NCI-H526 (cell line): ENCODE measurements at regions not wholly inside any gene's neighbourhood (a gene's known extent, or its start where the extent isn't known, plus 50 kb on each side); places are given as distances from the start of the nearest gene placed in this dataset.

Source experiments
- DNase-seq, 2 experiments: peaks; one replicate each; lab custom pipeline; 2025; lab: John Stamatoyannopoulos, UW

GRCh38 chr2:150417278-150417677 lies 70.2 kb downstream of the RND3 start:
- DNase-seq, result no peak

DNA sequence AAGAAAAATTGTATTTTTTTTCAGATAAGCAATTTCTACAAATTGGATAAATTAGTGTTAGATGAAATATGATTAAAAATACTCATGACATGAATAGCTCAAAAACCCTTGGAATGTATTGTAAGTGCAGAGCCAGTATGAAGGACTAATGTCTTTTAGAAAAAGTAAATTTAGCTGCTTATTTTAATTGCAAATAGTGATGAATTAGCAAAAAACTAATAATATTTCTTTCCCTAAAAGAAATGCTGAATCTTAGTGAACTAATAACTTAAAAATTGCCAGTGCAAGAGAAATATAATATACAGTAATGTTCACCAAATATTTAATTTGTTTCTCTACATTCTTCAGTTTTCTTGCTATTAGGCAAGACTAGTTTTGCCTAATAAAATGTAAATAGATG lies 72.4 kb downstream of the RND3 start:
- DNase-seq, result no peak

GRCh38 chr2:150413910-150414309 lies 73.6 kb downstream of the RND3 start:
- DNase-seq, result no peak

DNA sequence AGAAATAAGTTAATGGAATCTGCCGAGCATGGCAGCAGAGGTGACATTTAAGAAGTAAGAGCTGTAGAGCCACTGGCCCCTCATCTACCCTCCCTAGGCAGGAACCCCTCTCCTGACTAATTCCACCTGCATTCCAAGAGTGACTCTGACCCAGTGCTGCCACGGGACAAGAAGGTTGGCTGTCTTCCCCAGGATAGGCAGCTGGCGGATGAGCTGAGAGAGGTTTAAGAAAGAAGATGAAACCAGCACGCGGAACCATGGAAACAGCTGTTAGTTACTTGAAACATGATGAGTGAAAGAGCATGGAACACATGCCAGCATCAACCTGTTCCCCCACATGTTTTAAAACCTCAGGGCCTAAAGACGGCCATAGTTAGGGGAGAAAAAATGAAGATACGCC lies 74.1 kb downstream of the RND3 start:
- no peak for DNase-seq

GRCh38 chr2:150410809-150411208 lies 76.7 kb downstream of the RND3 start:
- no peak for DNase-seq

- DNase-seq, result no peak
Measured at GRCh38 chr2:150409196-150409595, 78.3 kb downstream of the RND3 start.

DNA sequence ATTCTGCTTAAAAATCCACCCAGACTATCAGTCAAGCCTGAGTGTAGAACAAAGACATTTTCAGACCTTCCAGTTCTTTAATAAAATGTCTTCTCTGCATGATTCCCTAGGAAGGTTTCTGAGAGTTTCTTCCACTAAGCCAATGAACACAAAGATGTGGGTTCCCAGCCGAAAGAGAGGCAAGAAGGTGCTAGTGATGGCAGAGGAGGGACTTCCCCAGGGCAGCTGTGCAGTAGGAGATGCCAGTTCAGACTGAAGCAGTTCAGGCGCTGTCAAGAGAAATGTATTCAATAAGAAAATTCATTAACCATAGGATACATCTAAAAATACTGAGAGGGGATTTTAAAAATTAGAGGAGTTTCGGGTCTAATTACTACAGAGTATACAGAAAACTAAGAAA lies 83.3 kb downstream of the RND3 start:
- DNase-seq, result no peak

GRCh38 chr2:150403457-150403856 lies 84.0 kb downstream of the RND3 start:
- no peak for DNase-seq

DNA sequence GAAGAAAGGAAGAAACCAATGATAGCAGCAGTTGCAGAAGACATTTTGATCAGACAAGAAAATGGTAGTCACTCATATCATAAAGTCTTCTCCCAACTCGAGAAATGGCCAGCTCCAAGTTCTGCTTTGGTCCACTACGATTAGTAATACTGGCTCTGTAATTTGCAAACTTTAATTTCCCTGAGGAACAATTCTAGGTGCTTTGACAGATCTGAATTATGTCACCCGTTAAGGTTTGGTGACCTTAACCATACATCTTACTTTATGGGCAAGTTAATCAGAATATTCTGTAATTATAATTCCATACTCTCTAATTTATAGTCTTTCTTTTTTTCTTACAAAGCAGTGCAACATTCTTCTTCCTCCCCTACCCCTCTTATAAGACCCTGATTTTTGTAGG lies 84.5 kb downstream of the RND3 start:
- no peak for DNase-seq

DNA sequence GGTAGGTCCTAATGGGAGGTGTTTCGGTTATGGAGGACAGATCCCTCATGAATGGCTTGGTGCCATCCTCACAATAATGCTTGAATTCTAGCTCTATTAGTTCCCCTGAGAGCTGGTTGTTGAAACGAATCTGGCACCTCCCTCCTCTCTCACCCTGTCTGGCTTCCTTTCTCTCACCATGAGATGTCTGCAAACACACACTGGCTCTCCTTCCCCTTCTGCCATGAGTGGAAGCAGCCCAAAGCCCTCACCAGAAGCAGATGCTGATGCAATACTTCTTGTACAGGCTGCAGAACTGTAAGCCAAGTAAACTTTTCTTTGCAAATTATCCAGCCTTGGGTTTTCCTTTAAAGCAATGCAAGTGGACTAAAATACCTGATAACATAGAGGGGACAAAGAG lies 86.6 kb downstream of the RND3 start:
- no peak for DNase-seq

DNA sequence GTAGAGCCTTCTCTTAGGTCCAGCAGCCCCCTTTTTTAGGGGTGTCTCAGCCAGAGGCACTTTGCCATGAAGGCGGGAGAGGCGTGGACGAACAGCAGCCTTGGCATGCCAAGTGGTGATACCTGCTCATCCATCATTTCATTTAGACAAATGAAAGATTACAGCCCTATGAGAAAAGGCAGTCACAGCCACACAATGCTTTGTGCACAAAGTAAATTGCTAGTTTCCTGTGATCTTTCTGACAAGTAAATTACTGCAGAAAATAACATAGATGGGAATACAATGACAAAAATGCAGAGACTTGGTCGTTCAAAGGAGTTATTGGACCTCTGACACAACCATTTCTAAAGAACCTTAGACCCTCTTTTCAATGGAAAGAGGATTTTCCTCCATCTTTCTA lies 94.9 kb downstream of the RND3 start:
- DNase-seq, result no peak

GRCh38 chr2:150391779-150392178 lies 95.7 kb downstream of the RND3 start:
- peak in 1 of 2 experiments; percentile 9 for DNase-seq

GRCh38 chr2:150389447-150389846 lies 98.0 kb downstream of the RND3 start:
- no peak for DNase-seq

GRCh38 chr2:150388289-150388625 lies 99.2 kb downstream of the RND3 start:
- no peak for DNase-seq

- no peak for DNase-seq
Measured at GRCh38 chr2:150387586-150388288, 99.7 kb downstream of the RND3 start.

GRCh38 chr2:150385211-150385610 lies 102.3 kb downstream of the RND3 start:
- no peak for DNase-seq

DNA sequence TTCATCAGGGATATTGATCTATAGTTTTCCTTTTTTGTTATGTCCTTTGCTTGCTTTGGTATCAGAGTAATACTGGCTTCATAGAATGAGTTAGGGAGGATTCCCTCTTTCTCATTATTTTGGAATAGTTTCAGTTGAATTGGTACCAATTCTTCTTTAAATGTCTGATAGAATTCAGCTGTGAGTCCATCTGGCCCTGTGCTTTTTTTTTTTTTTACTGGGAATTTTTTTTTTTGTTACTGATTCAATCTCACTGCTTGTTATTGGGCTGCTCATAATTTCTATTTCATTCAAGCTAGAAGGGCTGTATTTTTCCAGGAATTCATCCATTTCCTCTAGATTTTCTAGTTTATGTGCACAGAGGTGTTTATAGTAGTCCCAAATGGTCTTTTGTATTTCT lies 103.9 kb downstream of the RND3 start:
- DNase-seq, result no peak

- DNase-seq, result no peak
Measured at GRCh38 chr2:150379166-150379565, 108.3 kb downstream of the RND3 start.

GRCh38 chr2:150378686-150379085 lies 108.8 kb downstream of the RND3 start:
- no peak for DNase-seq

- DNase-seq, result peak; percentile 96
Measured at GRCh38 chr2:150376553-150377335, 110.7 kb downstream of the RND3 start.

GRCh38 chr2:150375333-150375732 lies 112.1 kb downstream of the RND3 start:
- no peak for DNase-seq

GRCh38 chr2:150374492-150374891 lies 113.0 kb downstream of the RND3 start:
- DNase-seq, result peak; percentile 48 to 58

DNA sequence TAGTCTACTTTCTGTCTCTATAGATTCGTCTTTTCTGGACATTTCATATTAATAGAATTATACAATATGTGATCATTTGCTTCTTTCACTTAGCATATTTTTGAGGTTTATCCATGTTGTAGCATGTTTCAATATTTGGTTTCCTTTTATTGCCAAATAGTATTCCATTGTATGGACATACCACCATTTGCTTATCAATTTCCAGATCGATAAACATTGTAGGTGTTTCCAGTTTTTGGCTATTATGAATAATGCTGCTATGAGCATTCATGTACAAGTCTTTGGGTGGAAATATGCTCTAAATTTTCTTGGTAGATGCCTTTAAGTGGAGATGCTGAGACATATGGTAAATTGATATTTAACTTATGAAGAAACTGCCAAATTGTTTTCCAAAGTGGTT lies 114.1 kb downstream of the RND3 start:
- no peak for DNase-seq
